A673 (cell line): ENCODE measurements at regions not wholly inside any gene's neighbourhood (a gene's known extent, or its start where the extent isn't known, plus 50 kb on each side); places are given as distances from the start of the nearest gene placed in this dataset.

Experiments
- BruUV-seq: library from RNA; stranded (reverse); fragments of 400-500 nt; replicated peaks from 2 replicates; lab custom pipeline; 2021; lab: Mats Ljungman, UMichigan
- CTCF ChIA-PET: fragments of 300-600 bp; sonication (Branson Sonifier 250); formaldehyde crosslinking; loops from one replicate; lab custom pipeline; 2022; ENCODE audit warnings: antibody characterized with exemption; lab: Charles Lee
- POLR2A ChIA-PET: fragments of 300-600 bp; sonication (Branson Sonifier 250); formaldehyde crosslinking; loops from one replicate; lab custom pipeline; 2022; ENCODE audit warnings: antibody characterized with exemption; ENCODE audit not compliant: low non-redundant PET; lab: Charles Lee
- DNase-seq: peaks from one replicate; pipeline ENCODE4 v3.0.0-alpha.2; 2015; ENCODE audit warnings: low spot score
- H3K27ac ChIP-seq: fragments of 200-600 bp; sonication (generic); 2 replicates; pipeline ENCODE4 v1.5.1; 2016; ENCODE audit warnings: mixed run types, low read depth, mild to moderate bottlenecking, mixed read lengths, antibody characterized with exemption, low read length; ENCODE audit not compliant: poor library complexity, severe bottlenecking
- H3K27me3 ChIP-seq: fragments of 200-600 bp; sonication (generic); replicated peaks from 2 replicates; pipeline ENCODE4 v1.6.1; 2017; ENCODE audit warnings: mixed run types, low read depth, mild to moderate bottlenecking, mixed read lengths, antibody characterized with exemption, low read length; ENCODE audit not compliant: insufficient read depth, poor library complexity
- H3K36me3 ChIP-seq: fragments of 200-600 bp; sonication (generic); 2 replicates; pipeline ENCODE4 v1.6.1; 2016; ENCODE audit warnings: mixed run types, mild to moderate bottlenecking, mixed read lengths, antibody characterized with exemption, low read length; ENCODE audit not compliant: insufficient read depth, poor library complexity, severe bottlenecking
- H3K4me1 ChIP-seq: fragments of 200-600 bp; sonication (generic); 2 replicates; pipeline ENCODE4 v1.6.1; 2017; ENCODE audit warnings: mixed run types, mild to moderate bottlenecking, mixed read lengths, antibody characterized with exemption, low read length; ENCODE audit not compliant: insufficient read depth, poor library complexity, severe bottlenecking
- H3K4me3 ChIP-seq: fragments of 200-600 bp; sonication (generic); 2 replicates; pipeline ENCODE4 v1.5.1; 2016; ENCODE audit warnings: low read depth, mixed run types, mild to moderate bottlenecking, mixed read lengths, low read length; ENCODE audit not compliant: poor library complexity, severe bottlenecking
- H3K9me3 ChIP-seq: fragments of 200-600 bp; sonication (generic); 2 replicates; pipeline ENCODE4 v1.6.1; 2016; ENCODE audit warnings: mixed run types, low read depth, mild to moderate bottlenecking, mixed read lengths, antibody characterized with exemption, low read length; ENCODE audit not compliant: poor library complexity, severe bottlenecking
- CTCF ChIP-seq: fragments of 300-800, 200-600 bp; sonication (generic); conservative IDR thresholded peaks from 2 replicates; pipeline ENCODE4 v1.5.1; 2017; ENCODE audit warnings: low read depth, mild to moderate bottlenecking, antibody characterized with exemption, low read length, moderate library complexity, mixed read lengths
- EZH2 ChIP-seq: fragments of 200-600 bp; sonication (generic); IDR thresholded peaks from 2 replicates; pipeline ENCODE4 v1.6.1; 2017; ENCODE audit warnings: borderline replicate concordance, low read depth, mild to moderate bottlenecking, mixed read lengths, antibody characterized with exemption, low read length; ENCODE audit not compliant: poor library complexity, severe bottlenecking
- intact Hi-C: fragments of 100-400 bp; cut with micrococcal nuclease; formaldehyde crosslinking; loops from one replicate; pipeline ENCODE4 v1.10.0; 2022; ENCODE audit not compliant: unreplicated experiment

GRCh38 chr15:96764946-96765345 is 434.4 kb downstream of the NR2F2 start:
- TF ChIP-seq CTCF (no peak), EZH2 (no peak)
- Histone ChIP-seq H3K9me3 (no peaks in the 10 kb centered on the region), H3K4me1 (no peaks in the 10 kb centered on the region), H3K27ac (no peak overlapping the region), H3K4me3 (no peak overlapping the region), H3K27me3 (no peaks in the 10 kb centered on the region), H3K36me3 (no peaks in the 10 kb centered on the region)
- ChIA-PET CTCF (no interaction called here), POLR2A (no interaction called here)
- BruUV-seq = no TSS peak
- intact Hi-C loops = loop anchor here (5.0 kb wide), 1 partner anchor 62 kb away; no protein-coding TSS in a partner anchor
- DNase-seq = no peak

- TF ChIP-seq EZH2 (no peak), CTCF (no peak)
- Histone ChIP-seq H3K4me3 (no peak overlapping the region), H3K27ac (no peak overlapping the region), H3K27me3 (no peaks in the 10 kb centered on the region), H3K4me1 (no peaks in the 10 kb centered on the region), H3K9me3 (no peaks in the 10 kb centered on the region), H3K36me3 (no peaks in the 10 kb centered on the region)
- no TSS peak for BruUV-seq
- intact Hi-C loops = loop anchor here (5.0 kb wide), 1 partner anchor 61 kb away; no protein-coding TSS in a partner anchor
- no peak for DNase-seq
- ChIA-PET POLR2A (no interaction called here), CTCF (no interaction called here)
Observed at GRCh38 chr15:96766366-96766765, 435.9 kb downstream of the NR2F2 start.

GRCh38 chr15:96767703-96768434 is 437.4 kb downstream of the NR2F2 start:
- BruUV-seq = no TSS peak
- Histone ChIP-seq H3K4me3 (no peak overlapping the region), H3K4me1 (no peaks in the 10 kb centered on the region), H3K9me3 (no peaks in the 10 kb centered on the region), H3K36me3 (no peaks in the 10 kb centered on the region), H3K27ac (no peak overlapping the region), H3K27me3 (no peaks in the 10 kb centered on the region)
- intact Hi-C loops = loop anchor here (5.0 kb wide), 1 partner anchor 59 kb away; no protein-coding TSS in a partner anchor
- no peak for DNase-seq
- TF ChIP-seq EZH2 (no peak), CTCF (no peak)
- POLR2A ChIA-PET = no interaction called here
- CTCF ChIA-PET = no interaction called here
